Muscle of leg (tissue), 3 donors: ENCODE measurements at regions not wholly inside any gene's neighbourhood (a gene's known extent, or its start where the extent isn't known, plus 50 kb on each side); places are given as distances from the start of the nearest gene placed in this dataset.
A peak's percentile ranks its signal among the peaks of the same experiment; 100 is the strongest.
"Not testable (repeated sequence)": the region's sequence is repeated elsewhere in the genome, so short reads cannot be mapped to it uniquely, and the experiment has no call there.

Experiments
- DNase-seq: peaks from one replicate; pipeline ENCODE4 v3.0.0; 2013
- H3K27ac ChIP-seq: one replicate; pipeline ENCODE4 v1.5.1; 2013; ENCODE audit warnings: mild to moderate bottlenecking, low read length, control low read depth
- H3K27me3 ChIP-seq: one replicate; pipeline ENCODE4 v1.6.1; 2013; ENCODE audit warnings: low read length; ENCODE audit not compliant: control insufficient read depth, insufficient read depth
- H3K36me3 ChIP-seq: one replicate; pipeline ENCODE4 v1.6.1; 2013; ENCODE audit warnings: low read length; ENCODE audit not compliant: control insufficient read depth, insufficient read depth
- H3K4me1 ChIP-seq: one replicate; pipeline ENCODE4 v1.6.1; 2013; ENCODE audit warnings: low read length; ENCODE audit not compliant: control insufficient read depth, insufficient read depth
- H3K4me3 ChIP-seq: one replicate; pipeline ENCODE4 v1.5.1; 2013; ENCODE audit warnings: low read length, control low read depth
- H3K9me3 ChIP-seq: replicated peaks from 2 replicates; pipeline ENCODE4 v1.6.1; 2013; ENCODE audit warnings: low read depth, low read length; ENCODE audit not compliant: control insufficient read depth
- WGBS: methylation state at CpG from one replicate; pipeline ENCODE4 v1.1.5; 2013; ENCODE audit warnings: missing lambda C conversion rate; ENCODE audit not compliant: insufficient coverage; 5-methylcytosine and 5-hydroxymethylcytosine counted together

GRCh38 chr5:18732556-18733479 is 1098.6 kb downstream of the TAF11L14 start:
- no peak for DNase-seq
- 90% methylated on average over 13 of the region's 16 CpGs for WGBS
- no peaks in the 10 kb centered on the region for H3K9me3 ChIP-seq

GRCh38 chr5:18736051-18736398 is 1101.8 kb downstream of the TAF11L14 start:
- Histone ChIP-seq H3K4me3 (no peak overlapping the region), H3K27me3 (no peaks in the 10 kb centered on the region), H3K27ac (no peak overlapping the region), H3K9me3 (no peaks in the 10 kb centered on the region), H3K4me1 (peaks cover 4% of the 10 kb centered on the region), H3K36me3 (no peaks in the 10 kb centered on the region)
- DNase-seq, result no peak
- no CpG with 5 or more reads among the region's 2 CpGs for WGBS

More at GRCh38 chr5:18732556-18733479, 1098.6 kb downstream of the TAF11L14 start:
- peaks cover 4% of the 10 kb centered on the region for H3K4me1 ChIP-seq
- H3K27me3 ChIP-seq, result no peaks in the 10 kb centered on the region
- no peaks in the 10 kb centered on the region for H3K36me3 ChIP-seq
- no peak overlapping the region for H3K27ac ChIP-seq
- H3K4me3 ChIP-seq, result no peak overlapping the region

DNA sequence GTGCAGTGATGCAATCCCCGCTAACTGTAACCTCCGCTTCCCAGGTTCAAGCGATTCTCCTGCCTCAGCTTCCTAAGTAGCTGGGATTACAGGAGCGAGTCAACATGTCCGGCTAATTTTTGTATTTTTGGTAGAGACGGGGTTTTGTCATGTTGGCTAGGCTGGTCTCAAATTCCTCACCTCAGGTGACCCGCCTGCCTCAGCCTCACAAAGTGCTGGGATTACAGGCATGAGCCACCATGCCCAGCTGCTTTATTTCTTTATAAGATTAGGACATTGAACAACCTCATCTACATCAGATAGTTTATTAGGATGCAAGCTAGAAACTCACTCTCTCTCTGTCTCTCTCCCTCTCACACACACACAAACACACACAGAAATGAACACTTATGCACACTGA is 1102.5 kb downstream of the TAF11L14 start:
- not testable (repeated sequence) for H3K4me3 ChIP-seq, H3K27me3 ChIP-seq, DNase-seq, H3K36me3 ChIP-seq, H3K9me3 ChIP-seq, H3K27ac ChIP-seq, H3K4me1 ChIP-seq
- 94% methylated on average over 3 of the region's 7 CpGs for WGBS

DNA sequence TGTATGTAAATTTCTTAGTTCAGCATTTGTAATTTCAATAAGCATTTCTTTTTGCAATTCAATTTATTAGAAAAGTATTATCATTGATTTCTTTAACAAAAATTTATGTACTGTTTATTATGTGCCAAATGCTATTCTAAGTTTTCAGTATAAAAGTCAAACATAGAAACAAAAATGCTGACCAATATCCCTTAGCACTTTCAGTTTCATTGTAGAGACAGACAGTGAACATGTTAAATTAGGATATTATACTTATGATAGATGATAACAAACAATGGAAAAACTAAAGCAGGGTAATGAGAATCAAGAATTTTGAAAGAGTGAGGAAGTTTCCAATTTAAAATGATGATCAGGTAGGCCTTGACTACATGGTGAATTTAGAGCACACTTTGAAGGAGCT is 1106.0 kb downstream of the TAF11L14 start:
- H3K36me3 ChIP-seq, result no peaks in the 10 kb centered on the region
- peaks cover 4% of the 10 kb centered on the region for H3K4me1 ChIP-seq
- no peak overlapping the region for H3K27ac ChIP-seq
- H3K9me3 ChIP-seq, result no peaks in the 10 kb centered on the region
- no peaks in the 10 kb centered on the region for H3K27me3 ChIP-seq
- H3K4me3 ChIP-seq, result no peak overlapping the region
- no peak for DNase-seq

DNA sequence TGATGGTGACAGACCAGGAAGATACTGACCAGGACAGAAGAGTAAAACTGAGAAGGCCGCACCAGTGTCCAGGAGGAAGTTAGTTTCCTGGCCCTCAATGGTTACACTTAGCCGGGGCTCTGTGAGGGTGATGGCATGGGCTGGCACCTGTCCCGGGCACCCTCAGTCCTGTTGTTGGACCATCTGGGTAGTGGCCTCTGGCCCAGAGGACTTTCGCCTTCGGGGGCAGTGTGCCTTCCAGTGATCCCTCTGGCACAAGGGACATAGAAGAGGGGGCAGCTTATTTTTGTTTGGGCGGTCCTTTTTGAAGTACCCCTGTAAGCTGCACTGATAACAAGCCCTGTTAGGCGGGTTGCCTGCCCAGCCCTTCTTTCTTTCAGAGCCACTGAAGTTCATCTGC is 1108.6 kb downstream of the TAF11L14 start:
- Histone ChIP-seq H3K4me1 (no peaks in the 10 kb centered on the region), H3K27me3 (no peaks in the 10 kb centered on the region), H3K36me3 (no peaks in the 10 kb centered on the region), H3K4me3 (no peak overlapping the region), H3K9me3 (peaks cover 4% of the 10 kb centered on the region), H3K27ac (no peak overlapping the region)
- DNase-seq, result no peak
- 88% methylated on average over 7 of the region's 7 CpGs for WGBS

- Histone ChIP-seq H3K27ac (no peak overlapping the region), H3K4me1 (no peaks in the 10 kb centered on the region), H3K27me3 (no peaks in the 10 kb centered on the region), H3K4me3 (no peak overlapping the region), H3K36me3 (no peaks in the 10 kb centered on the region), H3K9me3 (peaks cover 4% of the 10 kb centered on the region)
- WGBS, result 86% methylated on average over 1 of the region's 3 CpGs
- DNase-seq, result no peak
Observed at GRCh38 chr5:18744441-18744840, 1110.2 kb downstream of the TAF11L14 start.

GRCh38 chr5:18745042-18745987 is 1111.1 kb downstream of the TAF11L14 start:
- Histone ChIP-seq H3K4me1 (no peaks in the 10 kb centered on the region), H3K36me3 (no peaks in the 10 kb centered on the region), H3K4me3 (peak overlapping the region; percentile 6), H3K9me3 (peaks cover 4% of the 10 kb centered on the region), H3K27ac (no peak overlapping the region), H3K27me3 (no peaks in the 10 kb centered on the region)
- DNase-seq, result no peak
- WGBS, result 85% methylated on average over 9 of the region's 13 CpGs

DNA sequence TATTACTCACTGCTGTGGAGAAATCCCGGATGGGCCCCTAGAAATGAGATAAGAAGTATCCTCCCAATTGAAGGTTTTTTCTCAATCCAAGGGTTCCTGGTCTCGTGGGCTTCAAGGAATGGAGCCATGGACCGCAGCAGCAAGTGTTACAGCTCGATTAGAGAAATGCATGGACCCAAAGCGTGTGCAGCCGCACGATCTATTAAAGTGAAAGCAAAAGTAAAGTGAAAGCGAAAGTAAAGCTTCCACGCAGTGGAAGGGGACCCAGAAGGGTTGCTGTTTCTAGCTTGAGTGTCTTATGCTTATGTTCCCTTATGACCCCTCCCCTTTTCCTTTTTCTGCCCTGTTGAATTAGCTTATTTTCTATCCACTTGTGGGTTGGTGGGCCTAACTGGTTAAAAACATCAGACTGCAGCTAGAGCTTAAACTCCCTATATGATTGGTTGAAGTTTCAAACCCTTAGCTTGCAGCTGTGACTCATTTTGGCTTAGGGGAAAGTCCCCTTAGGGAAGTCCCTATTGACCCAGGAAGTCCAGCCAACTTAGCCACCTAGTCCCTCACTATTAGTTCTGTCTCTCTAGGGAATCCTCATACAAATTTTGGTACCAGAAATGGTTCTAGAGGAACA is 1111.8 kb downstream of the TAF11L14 start:
- H3K27ac ChIP-seq, result no peak overlapping the region

GRCh38 chr5:18749763-18750162 is 1115.5 kb downstream of the TAF11L14 start:
- Histone ChIP-seq H3K27me3 (no peaks in the 10 kb centered on the region), H3K4me3 (no peak overlapping the region), H3K27ac (no peak overlapping the region), H3K36me3 (no peaks in the 10 kb centered on the region), H3K9me3 (peaks cover 4% of the 10 kb centered on the region), H3K4me1 (no peaks in the 10 kb centered on the region)
- 100% methylated on average over 2 of the region's 4 CpGs for WGBS
- no peak for DNase-seq

More for the DNA sequence above, 1111.8 kb downstream of the TAF11L14 start:
- WGBS, result 79% methylated on average over 7 of the region's 9 CpGs
- no peaks in the 10 kb centered on the region for H3K36me3 ChIP-seq
- no peaks in the 10 kb centered on the region for H3K4me1 ChIP-seq
- H3K9me3 ChIP-seq, result peaks cover 4% of the 10 kb centered on the region
- peak; percentile 20 for DNase-seq
- peak overlapping the region; percentile 6 for H3K4me3 ChIP-seq
- H3K27me3 ChIP-seq, result no peaks in the 10 kb centered on the region

DNA sequence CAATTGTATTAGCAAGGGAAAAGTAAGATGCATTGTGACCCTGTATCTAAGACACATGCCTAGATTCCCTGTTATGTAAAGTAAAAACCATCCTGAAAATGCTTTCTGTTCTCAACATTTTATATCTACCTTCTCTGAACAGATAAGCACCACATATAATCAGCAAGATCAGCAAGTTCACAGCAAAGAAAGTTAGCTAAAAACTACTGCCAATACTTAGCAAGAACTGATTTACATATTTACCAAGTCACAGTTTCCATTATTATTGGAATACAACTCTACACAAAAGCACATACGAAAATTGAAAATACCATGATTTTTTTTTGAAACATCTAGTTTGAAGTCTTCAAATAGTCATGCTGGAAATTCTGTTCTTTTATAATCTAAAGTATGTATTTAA is 1118.1 kb downstream of the TAF11L14 start:
- no peak overlapping the region for H3K27ac ChIP-seq
- no peaks in the 10 kb centered on the region for H3K9me3 ChIP-seq
- H3K4me3 ChIP-seq, result no peak overlapping the region
- no peak for DNase-seq
- no peaks in the 10 kb centered on the region for H3K36me3 ChIP-seq
- no peaks in the 10 kb centered on the region for H3K27me3 ChIP-seq
- no peaks in the 10 kb centered on the region for H3K4me1 ChIP-seq
- WGBS, result no CpG with 5 or more reads among the region's 1 CpG
